Left ventricle myocardium inferior (tissue), 1 donor: ENCODE measurements at regions not wholly inside any gene's neighbourhood (a gene's known extent, or its start where the extent isn't known, plus 50 kb on each side); places are given as distances from the start of the nearest gene placed in this dataset.

ENCODE experiments used
- DNase-seq: peaks from one replicate; pipeline ENCODE4 v3.0.0-alpha.2; 2020
- H3K27ac ChIP-seq: fragments of 200-600 bp; replicated peaks from 2 replicates; pipeline ENCODE4 v1.8.0; 2021
- H3K27me3 ChIP-seq: fragments of 200-600 bp; 2 replicates; pipeline ENCODE4 v1.8.0; 2021; ENCODE audit warnings: low read depth
- H3K36me3 ChIP-seq: fragments of 200-600 bp; 2 replicates; pipeline ENCODE4 v1.8.0; 2021
- H3K4me1 ChIP-seq: fragments of 200-600 bp; 2 replicates; pipeline ENCODE4 v1.8.0; 2021
- H3K4me3 ChIP-seq: fragments of 200-600 bp; 2 replicates; pipeline ENCODE4 v1.8.0; 2021; ENCODE audit warnings: mild to moderate bottlenecking, moderate library complexity
- H3K9me3 ChIP-seq: fragments of 200-600 bp; replicated peaks from 2 replicates; pipeline ENCODE4 v1.8.0; 2021
- intact Hi-C: fragments of 100-400 bp; cut with micrococcal nuclease; formaldehyde crosslinking; loops from one replicate; pipeline ENCODE4 v1.11.0; 2022
- TF ChIP-seq, protein P1 (sequence below): fragments of 200-600 bp; IDR thresholded peaks from 2 replicates; pipeline ENCODE4 v1.8.0; 2021; ENCODE audit warnings: antibody characterized with exemption, mild to moderate bottlenecking, borderline replicate concordance
- donor health status: DM: no; HTN: yes; CAD: no; lungs with severe emphysema.

GRCh38 chr7:47153058-47153457, 428.9 kb downstream of the TNS3 start:
- intact Hi-C loops = no loop called here
- no peak for DNase-seq
- Histone ChIP-seq H3K9me3 (no peaks in the 10 kb centered on the region), H3K27me3 (no peaks in the 10 kb centered on the region), H3K4me3 (no peak overlapping the region), H3K36me3 (no peaks in the 10 kb centered on the region), H3K4me1 (peaks cover 29% of the 10 kb centered on the region), H3K27ac (no peak overlapping the region)
- TF ChIP-seq, protein P1, sequence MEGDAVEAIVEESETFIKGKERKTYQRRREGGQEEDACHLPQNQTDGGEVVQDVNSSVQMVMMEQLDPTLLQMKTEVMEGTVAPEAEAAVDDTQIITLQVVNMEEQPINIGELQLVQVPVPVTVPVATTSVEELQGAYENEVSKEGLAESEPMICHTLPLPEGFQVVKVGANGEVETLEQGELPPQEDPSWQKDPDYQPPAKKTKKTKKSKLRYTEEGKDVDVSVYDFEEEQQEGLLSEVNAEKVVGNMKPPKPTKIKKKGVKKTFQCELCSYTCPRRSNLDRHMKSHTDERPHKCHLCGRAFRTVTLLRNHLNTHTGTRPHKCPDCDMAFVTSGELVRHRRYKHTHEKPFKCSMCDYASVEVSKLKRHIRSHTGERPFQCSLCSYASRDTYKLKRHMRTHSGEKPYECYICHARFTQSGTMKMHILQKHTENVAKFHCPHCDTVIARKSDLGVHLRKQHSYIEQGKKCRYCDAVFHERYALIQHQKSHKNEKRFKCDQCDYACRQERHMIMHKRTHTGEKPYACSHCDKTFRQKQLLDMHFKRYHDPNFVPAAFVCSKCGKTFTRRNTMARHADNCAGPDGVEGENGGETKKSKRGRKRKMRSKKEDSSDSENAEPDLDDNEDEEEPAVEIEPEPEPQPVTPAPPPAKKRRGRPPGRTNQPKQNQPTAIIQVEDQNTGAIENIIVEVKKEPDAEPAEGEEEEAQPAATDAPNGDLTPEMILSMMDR = no peak

DNA sequence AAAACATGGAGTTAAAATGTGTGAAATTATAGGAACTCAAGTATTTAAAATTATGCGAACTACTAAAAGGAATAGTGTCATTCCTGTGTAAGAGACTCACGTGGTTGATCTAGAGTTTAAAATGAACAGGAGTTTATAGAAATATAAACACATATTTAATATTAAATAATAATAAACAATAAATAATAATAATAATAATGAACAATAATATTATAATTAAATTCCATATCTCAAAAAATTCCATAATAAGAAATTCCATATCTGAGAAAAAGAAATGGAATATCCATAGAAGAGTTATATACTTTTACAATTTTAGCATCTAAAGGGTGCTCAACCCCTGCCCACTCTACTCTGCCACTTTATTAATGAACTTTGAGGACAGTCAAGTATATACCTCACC, 429.6 kb downstream of the TNS3 start:
- no peaks in the 10 kb centered on the region for H3K36me3 ChIP-seq
- intact Hi-C loops = no loop called here
- no peaks in the 10 kb centered on the region for H3K9me3 ChIP-seq
- no peak for DNase-seq
- no peak overlapping the region for H3K4me3 ChIP-seq
- H3K27me3 ChIP-seq = no peaks in the 10 kb centered on the region
- TF ChIP-seq, protein P1 = no peak
- H3K4me1 ChIP-seq = peaks cover 35% of the 10 kb centered on the region
- H3K27ac ChIP-seq = no peak overlapping the region

DNA sequence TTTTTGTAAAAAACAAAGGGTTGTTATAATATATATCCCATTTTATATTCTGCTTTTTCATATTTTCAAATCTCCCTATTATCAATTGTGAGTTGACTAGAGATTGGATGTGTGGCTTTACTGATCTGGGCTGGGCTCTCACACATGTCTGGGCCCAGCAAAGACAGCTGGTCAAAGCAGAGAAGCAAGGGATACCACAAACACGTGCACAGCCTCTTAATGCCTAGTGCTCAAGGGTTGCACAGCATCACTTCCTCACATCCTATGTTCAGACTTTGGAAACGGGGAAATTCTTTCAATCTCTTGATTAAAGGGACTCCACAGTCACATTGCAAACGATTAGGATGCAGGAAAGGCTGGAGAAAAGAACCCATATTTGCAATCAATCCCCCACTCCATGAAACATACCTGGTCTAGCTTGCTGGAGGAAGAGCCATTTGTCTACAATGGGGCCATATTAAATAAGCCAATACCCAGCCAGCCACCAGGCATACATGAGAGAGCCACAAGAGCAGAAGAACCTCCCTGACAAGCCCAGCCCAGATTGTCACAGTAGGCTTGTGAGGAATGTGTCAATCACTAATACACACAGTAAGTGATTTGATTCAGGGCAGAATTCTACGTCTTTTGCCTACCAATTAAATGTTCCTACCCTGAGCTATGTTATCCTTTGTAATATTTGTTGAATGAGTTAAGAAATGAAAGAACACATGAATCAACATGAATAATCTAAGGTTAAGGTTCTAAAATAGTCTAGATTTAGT, 431.2 kb downstream of the TNS3 start:
- Histone ChIP-seq H3K9me3 (no peaks in the 10 kb centered on the region), H3K27ac (no peak overlapping the region), H3K4me3 (no peak overlapping the region), H3K4me1 (peaks cover 43% of the 10 kb centered on the region), H3K36me3 (no peaks in the 10 kb centered on the region), H3K27me3 (no peaks in the 10 kb centered on the region)
- intact Hi-C loops = no loop called here
- TF ChIP-seq, protein P1 = no peak
- no peak for DNase-seq

DNA sequence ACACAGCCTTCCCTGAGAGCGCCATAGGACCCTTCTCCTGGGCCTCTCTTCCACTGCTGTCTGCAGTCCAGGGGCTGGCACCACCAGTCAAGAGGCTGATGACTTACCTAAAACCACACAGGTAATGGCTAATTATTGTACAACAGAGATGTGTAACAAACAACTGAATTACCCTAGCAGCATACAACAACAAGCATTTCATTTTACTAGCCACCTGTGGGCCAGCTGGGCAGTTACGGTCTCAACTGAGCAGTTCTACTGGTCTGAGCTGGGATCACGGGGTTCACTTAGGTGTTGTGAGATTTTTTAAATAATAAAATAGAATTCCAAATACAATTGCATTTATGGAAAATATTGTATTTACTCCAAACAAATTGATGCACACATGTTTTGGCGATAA, 431.9 kb downstream of the TNS3 start:
- no peak overlapping the region for H3K4me3 ChIP-seq
- no peak overlapping the region for H3K27ac ChIP-seq
- no peak for DNase-seq

GRCh38 chr7:47149208-47149839, 432.6 kb downstream of the TNS3 start:
- Histone ChIP-seq H3K9me3 (no peaks in the 10 kb centered on the region), H3K27me3 (no peaks in the 10 kb centered on the region), H3K27ac (no peak overlapping the region), H3K4me1 (peaks cover 48% of the 10 kb centered on the region), H3K4me3 (no peak overlapping the region), H3K36me3 (no peaks in the 10 kb centered on the region)
- no peak for DNase-seq
- intact Hi-C loops = no loop called here
- TF ChIP-seq, protein P1 = no peak

More for the DNA sequence above, 431.9 kb downstream of the TNS3 start:
- intact Hi-C loops = no loop called here
- Histone ChIP-seq H3K27me3 (no peaks in the 10 kb centered on the region), H3K9me3 (no peaks in the 10 kb centered on the region), H3K4me1 (peaks cover 48% of the 10 kb centered on the region), H3K36me3 (no peaks in the 10 kb centered on the region)
- TF ChIP-seq, protein P1 = no peak
